Aorta (tissue), 5 donors: ENCODE measurements at regions not wholly inside any gene's neighbourhood (a gene's known extent, or its start where the extent isn't known, plus 50 kb on each side); places are given as distances from the start of the nearest gene placed in this dataset.

Experiments
- ATAC-seq: fragments of 200-7000 bp; cut with Tn5 transposase; one replicate; pipeline ENCODE4 v1.9.1; 2022; ENCODE audit warnings: moderate library complexity; ENCODE audit not compliant: low FRiP score
- DNase-seq, 2 donors: peaks; one replicate each; pipeline ENCODE4 v3.0.0-alpha.2; 2020
- H3K27ac ChIP-seq, 2 donors: one replicate each; pipeline ENCODE4 v1.5.1; 2013; ENCODE audit warnings: low read length in 2 of 2, mild to moderate bottlenecking in 2 of 2, moderate library complexity in 2 of 2, control low read depth in 1 of 2, inconsistent platforms in 1 of 2, low read depth in 1 of 2
- H3K27me3 ChIP-seq, 2 donors: one replicate each; pipeline ENCODE4 v1.6.1; 2013; ENCODE audit warnings: control low read depth in 1 of 2, low read length in 1 of 2, mild to moderate bottlenecking in 1 of 2, moderate library complexity in 1 of 2; ENCODE audit not compliant: insufficient read depth in 2 of 2, control insufficient read depth in 1 of 2
- H3K36me3 ChIP-seq, 2 donors: one replicate each; pipeline ENCODE4 v1.6.1; 2013; ENCODE audit warnings: control low read depth in 1 of 2, low read length in 1 of 2, mild to moderate bottlenecking in 1 of 2; ENCODE audit not compliant: insufficient read depth in 2 of 2, control insufficient read depth in 1 of 2
- H3K4me1 ChIP-seq, 2 donors: one replicate each; pipeline ENCODE4 v1.6.1; 2013; ENCODE audit warnings: low read length in 2 of 2, control low read depth in 1 of 2, mild to moderate bottlenecking in 1 of 2, moderate library complexity in 1 of 2; ENCODE audit not compliant: insufficient read depth in 2 of 2, control insufficient read depth in 1 of 2
- H3K4me3 ChIP-seq, 2 donors: one replicate each; pipeline ENCODE4 v1.5.1; 2013; ENCODE audit warnings: low read length in 2 of 2, control low read depth in 1 of 2, mild to moderate bottlenecking in 1 of 2
- H3K9me3 ChIP-seq: one replicate; pipeline ENCODE4 v1.6.1; 2013; ENCODE audit warnings: mild to moderate bottlenecking, low read length; ENCODE audit not compliant: control insufficient read depth
- WGBS, 2 donors: extraction: QIAGEN DNeasy Blood & Tissue Kit; methylation state at CpG; one replicate each; pipeline ENCODE4 v1.1.7; 2013; 5-methylcytosine and 5-hydroxymethylcytosine counted together
- intact Hi-C, 2 donors: fragments of 100-400 bp; cut with DNase I; formaldehyde crosslinking; loops; one replicate each; pipeline versions ENCODE4 v1.14.2 to v1.15.0; 2022
- donor health status: healthy with polysubstance abuse.
- donor health status: Bipolar disorder and iron deficiency.
- donor health status: DM: no; HTN: no; CAD: no.
- donor health status: DM: no; HTN: no; CAD: no.
- donor health status: DM: yes; HTN: yes; CAD: no.

DNA sequence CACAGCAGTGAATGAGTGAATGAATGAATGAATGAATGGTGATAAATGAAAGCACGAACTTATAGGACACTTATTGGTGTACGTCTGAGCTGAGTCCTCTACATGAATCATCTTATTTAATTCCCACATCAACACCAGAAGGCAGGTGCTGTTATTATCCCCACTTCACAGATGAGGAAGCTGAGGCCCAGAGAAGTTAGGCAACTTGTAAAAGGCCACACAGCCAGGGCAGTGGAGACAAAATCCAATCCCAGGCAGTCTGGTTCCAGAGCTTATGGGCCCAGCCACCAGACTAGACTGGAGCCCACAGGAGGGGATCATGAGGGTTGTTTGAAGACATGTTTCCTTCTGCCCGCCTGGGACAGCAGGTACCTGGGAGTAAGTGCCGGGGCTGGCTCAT lies 364.0 kb downstream of the MN1 start:
- DNase-seq, result no peak
- H3K36me3 ChIP-seq, result no peaks in the 10 kb centered on the region
- no peaks in the 10 kb centered on the region for H3K9me3 ChIP-seq
- H3K4me3 ChIP-seq, result no peak overlapping the region
- H3K27ac ChIP-seq, result no peak overlapping the region
- WGBS, 2 donors, result 87 to 92% methylated on average over 4 of the region's 4 CpGs
- ATAC-seq, result no peak
- H3K4me1 ChIP-seq, result no peaks in the 10 kb centered on the region
- H3K27me3 ChIP-seq, result no peaks in the 10 kb centered on the region
- intact Hi-C loops, result no loop called here

DNA sequence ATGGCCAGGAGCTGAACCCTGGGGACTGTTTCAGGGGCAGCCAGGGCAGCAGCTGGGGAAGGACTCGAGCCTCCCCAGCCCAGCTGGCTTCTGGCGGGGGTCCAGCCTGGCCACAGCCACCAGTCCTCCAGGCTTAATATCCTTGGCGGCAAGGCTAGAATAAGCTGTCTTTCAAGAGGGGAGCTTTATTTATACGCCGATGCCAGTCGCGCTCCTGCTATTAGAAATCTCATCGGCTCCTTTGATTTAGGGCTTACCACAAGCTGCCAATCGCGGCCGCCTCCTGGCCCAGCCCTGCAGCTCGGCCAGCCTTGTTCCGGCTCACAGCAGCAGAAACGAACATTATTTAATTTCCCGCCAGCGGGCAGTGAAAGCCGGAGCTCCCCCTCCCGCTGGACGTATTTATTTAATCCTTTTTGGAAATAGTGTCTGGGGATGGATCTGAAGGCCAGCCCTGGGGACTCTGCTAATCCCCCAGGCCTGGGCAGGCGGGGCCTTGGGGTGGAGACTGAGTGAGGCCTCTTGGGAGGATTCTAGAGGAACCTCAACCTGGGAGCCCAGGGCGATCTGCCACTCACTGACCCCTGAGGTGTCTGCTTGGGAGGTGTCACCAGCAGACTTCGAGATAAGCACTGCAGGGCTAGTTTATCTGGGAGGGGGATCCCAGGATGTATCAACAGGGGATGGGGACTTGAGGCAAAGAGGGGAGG lies 363.1 kb downstream of the MN1 start:
- peak; percentile 53 for ATAC-seq
- Histone ChIP-seq H3K27me3 (no peaks in the 10 kb centered on the region), H3K27ac (no peak overlapping the region), H3K4me1 (no peaks in the 10 kb centered on the region), H3K4me3 (no peak overlapping the region), H3K9me3 (no peaks in the 10 kb centered on the region), H3K36me3 (no peaks in the 10 kb centered on the region)
- DNase-seq, result peak in 1 of 2 donors; percentile 72
- intact Hi-C loops, result no loop called here
- 5 to 7% methylated on average over 22 of the region's 22 CpGs for WGBS, 2 donors

DNA sequence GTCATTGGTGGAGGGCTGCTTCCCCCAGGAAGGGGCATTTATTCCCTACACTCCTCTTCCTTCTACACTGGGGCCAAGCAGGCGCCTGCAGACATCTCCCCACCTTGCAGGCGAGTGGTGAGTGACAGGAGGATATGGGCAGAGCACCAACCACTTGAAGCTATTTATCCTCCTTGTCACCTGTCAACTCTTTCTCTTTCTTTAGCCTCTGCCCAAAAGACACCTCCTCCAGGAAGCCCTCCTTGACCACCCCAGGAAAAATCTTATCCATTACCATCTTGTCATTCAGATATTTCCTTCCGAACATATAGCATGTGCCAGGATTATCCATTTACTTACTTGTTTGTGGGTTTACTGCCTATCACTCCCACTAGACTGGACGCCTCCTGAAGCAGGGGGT lies 362.4 kb downstream of the MN1 start:
- Histone ChIP-seq H3K36me3 (no peaks in the 10 kb centered on the region), H3K4me3 (no peak overlapping the region), H3K4me1 (no peaks in the 10 kb centered on the region), H3K27me3 (no peaks in the 10 kb centered on the region), H3K27ac (no peak overlapping the region), H3K9me3 (no peaks in the 10 kb centered on the region)
- 72 to 74% methylated on average over 4 of the region's 4 CpGs for WGBS, 2 donors
- ATAC-seq (no peak), DNase-seq (no peak)
- intact Hi-C loops, result no loop called here

DNA sequence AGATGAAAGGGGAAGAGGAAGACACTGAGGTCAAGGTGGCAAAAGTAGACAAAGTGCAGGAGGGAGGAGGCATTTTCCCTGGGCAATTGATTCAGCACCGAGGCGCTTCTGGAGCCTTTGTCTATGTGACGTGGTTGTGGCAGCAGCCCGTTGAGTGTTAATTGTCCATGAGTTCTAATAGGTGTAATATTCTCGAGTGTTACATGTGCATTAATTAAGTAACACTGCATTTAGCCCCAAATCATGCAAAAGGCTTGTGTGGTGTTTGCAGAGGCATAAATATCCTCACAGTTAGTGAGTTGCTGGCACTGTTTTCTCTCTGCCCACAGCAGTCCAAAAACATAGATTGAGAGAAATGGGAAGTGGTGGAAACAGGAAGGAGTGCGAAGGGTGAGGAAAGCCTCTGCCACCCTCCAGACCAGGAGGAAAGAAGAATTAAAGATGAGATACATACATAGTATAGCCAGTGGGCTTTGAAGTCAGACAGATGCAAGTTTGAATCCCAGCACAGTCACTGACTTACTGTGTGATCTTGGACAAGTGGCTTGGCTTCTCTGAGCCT lies 361.2 kb downstream of the MN1 start:
- Histone ChIP-seq H3K27me3 (no peaks in the 10 kb centered on the region), H3K27ac (no peak overlapping the region), H3K4me3 (no peak overlapping the region), H3K9me3 (no peaks in the 10 kb centered on the region), H3K36me3 (no peaks in the 10 kb centered on the region), H3K4me1 (no peaks in the 10 kb centered on the region)
- DNase-seq (no peak), ATAC-seq (no peak)
- WGBS, 2 donors, result 85 to 86% methylated on average over 6 of the region's 6 CpGs
- intact Hi-C loops, result no loop called here

DNA sequence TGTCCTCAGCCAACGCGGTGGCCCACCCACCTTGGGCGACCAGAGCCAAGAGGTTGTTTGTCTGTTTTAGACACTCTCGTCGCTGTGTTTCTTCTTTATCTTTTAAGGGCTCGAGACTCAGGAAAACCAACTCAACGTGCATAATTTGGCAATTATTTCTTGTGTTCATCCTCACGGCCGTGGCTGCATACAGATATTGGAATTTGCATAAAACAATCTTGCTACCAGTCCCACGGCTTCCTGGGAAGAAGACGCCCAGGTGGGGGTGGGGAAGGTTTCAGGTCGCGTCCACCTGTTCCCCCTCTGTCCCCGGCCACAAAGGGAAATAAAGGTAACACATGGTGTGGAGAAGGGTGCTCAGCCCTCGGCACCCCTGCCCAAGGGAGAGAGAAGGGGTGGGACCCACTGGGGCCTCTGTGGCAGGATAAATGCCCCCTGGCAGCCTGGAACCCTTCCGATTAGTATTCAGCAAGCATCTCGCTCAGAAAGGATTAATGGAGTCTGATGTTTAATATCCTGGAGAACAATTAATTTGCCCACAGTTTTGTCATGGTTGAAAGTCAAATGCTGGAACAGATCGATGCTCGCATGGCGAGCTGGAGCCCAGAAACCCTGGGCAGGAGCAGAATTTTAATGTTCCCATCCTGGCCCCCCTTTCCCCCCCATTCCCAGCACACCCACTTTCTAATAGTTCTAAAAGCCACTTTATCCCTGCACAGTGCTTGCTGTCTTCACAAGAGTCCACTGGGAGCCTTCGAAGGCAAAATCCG lies 359.7 kb downstream of the MN1 start:
- Histone ChIP-seq H3K9me3 (no peaks in the 10 kb centered on the region), H3K4me1 (no peaks in the 10 kb centered on the region), H3K27ac (no peak overlapping the region), H3K4me3 (no peak overlapping the region), H3K27me3 (no peaks in the 10 kb centered on the region), H3K36me3 (no peaks in the 10 kb centered on the region)
- 90 to 93% methylated on average over 22 of the region's 22 CpGs for WGBS, 2 donors
- ATAC-seq (no peak), DNase-seq (no peak)
- intact Hi-C loops, result no loop called here

DNA sequence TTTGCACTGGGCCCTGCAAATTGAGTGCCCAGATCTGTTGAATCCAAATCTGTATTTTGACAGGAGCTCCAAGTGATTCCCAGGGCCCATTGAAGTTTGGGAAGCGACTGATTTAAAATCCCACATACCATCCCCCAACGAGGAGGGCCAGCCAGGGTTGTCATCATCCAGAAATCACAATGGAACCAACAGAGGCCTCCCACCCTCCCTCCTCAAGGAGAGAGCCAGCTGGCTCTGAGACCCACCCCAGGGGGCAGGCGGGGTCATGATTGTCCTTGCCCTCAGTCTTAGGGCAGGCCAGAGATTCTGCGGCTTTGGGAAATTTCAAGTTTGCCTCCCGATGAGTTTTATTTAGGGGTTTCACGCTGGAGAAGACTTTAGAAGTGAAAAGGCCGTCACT lies 358.2 kb downstream of the MN1 start:
- Histone ChIP-seq H3K9me3 (no peaks in the 10 kb centered on the region), H3K4me3 (no peak overlapping the region), H3K36me3 (no peaks in the 10 kb centered on the region), H3K27ac (no peak overlapping the region), H3K27me3 (no peaks in the 10 kb centered on the region), H3K4me1 (no peaks in the 10 kb centered on the region)
- intact Hi-C loops, result no loop called here
- DNase-seq (no peak), ATAC-seq (no peak)
- 63 to 68% methylated on average over 7 of the region's 7 CpGs for WGBS, 2 donors

DNA sequence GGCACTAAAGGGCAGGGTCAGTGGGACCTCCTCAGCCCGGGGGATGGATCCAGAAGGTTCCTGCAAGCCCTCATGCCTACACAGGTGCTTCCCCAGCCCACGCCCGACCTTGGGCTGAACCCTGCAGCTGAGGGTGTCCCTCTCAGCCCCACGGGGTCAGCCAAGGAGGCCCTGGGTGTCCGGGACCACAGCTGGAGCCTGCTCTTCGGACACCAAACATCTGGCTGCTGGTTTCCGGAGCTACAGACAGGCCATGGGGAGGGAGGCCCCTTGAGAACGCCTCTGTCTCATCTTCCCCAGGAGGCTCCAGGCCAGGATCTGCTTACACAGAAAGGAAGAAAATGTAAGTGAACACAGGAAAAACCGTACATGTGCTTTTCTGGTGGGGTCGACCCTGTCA lies 355.7 kb downstream of the MN1 start:
- DNase-seq (no peak), ATAC-seq (no peak)
- Histone ChIP-seq H3K4me1 (no peaks in the 10 kb centered on the region), H3K4me3 (no peak overlapping the region), H3K27me3 (no peaks in the 10 kb centered on the region), H3K36me3 (no peaks in the 10 kb centered on the region), H3K27ac (no peak overlapping the region), H3K9me3 (no peaks in the 10 kb centered on the region)
- WGBS, 2 donors, result 89 to 95% methylated on average over 10 of the region's 10 CpGs
- intact Hi-C loops, result no loop called here

DNA sequence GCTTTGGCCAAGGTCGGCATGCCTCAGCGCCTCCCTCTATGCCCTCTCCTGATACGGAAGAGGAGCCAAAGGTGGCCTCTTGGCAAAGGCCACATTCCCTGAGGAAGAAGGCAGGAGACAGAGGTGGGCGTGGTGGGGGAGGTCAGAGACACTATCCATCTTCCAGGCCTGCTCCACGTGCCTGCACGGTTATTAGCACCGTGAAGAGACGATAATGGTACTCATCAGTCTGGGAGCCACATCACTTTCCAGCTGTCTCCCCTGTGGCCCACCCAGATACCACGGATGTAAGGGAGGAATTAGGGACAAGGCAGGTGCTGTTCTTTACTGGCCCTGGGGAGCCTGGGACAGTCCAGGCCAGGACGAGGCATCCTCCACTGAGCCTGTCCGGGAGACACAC lies 354.3 kb downstream of the MN1 start:
- WGBS, 2 donors, result 91 to 96% methylated on average over 11 of the region's 11 CpGs
- no peaks in the 10 kb centered on the region for H3K9me3 ChIP-seq
- intact Hi-C loops, result no loop called here
- DNase-seq, result no peak
- no peaks in the 10 kb centered on the region for H3K4me1 ChIP-seq
- H3K36me3 ChIP-seq, result no peaks in the 10 kb centered on the region
- H3K27ac ChIP-seq, result no peak overlapping the region
- H3K4me3 ChIP-seq, result no peak overlapping the region
- ATAC-seq, result no peak
- H3K27me3 ChIP-seq, result no peaks in the 10 kb centered on the region

DNA sequence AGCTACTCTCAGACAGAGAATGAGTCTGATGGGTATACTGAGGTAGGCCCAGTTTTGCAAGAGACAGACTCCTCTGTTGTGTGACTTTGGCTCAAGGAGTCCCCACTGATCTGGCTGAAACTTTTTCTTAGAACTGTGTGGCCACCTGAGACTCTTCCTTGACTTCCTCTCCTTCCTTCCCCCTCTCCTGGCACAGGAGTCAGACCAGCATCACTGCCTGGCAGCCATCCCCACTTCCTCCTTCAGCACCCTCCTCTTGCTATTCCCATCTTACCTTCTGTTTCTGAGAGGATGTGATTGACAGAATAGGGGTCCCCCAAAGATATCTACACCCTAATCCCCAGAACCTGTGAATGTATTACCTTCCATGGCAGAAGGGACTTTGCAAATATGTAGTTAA lies 351.1 kb downstream of the MN1 start:
- DNase-seq (no peak), ATAC-seq (no peak)
- H3K4me1 ChIP-seq, result no peaks in the 10 kb centered on the region
- H3K36me3 ChIP-seq, result no peaks in the 10 kb centered on the region
- no peaks in the 10 kb centered on the region for H3K9me3 ChIP-seq
- intact Hi-C loops, result no loop called here
- no peaks in the 10 kb centered on the region for H3K27me3 ChIP-seq
- H3K27ac ChIP-seq, result no peak overlapping the region
- H3K4me3 ChIP-seq, result no peak overlapping the region
